Activated CD8-positive, alpha-beta T cell treated with anti-CD3 and anti-CD28 coated beads for 36 hours (primary cell): ENCODE measurements at regions not wholly inside any gene's neighbourhood (a gene's known extent, or its start where the extent isn't known, plus 50 kb on each side); places are given as distances from the start of the nearest gene placed in this dataset.
"Not testable (repeated sequence)": the region's sequence is repeated elsewhere in the genome, so short reads cannot be mapped to it uniquely, and the experiment has no call there.

Experiments used
- ATAC-seq: fragments of 200-7000 bp; cut with Tn5 transposase; one replicate; pipeline ENCODE4 v1.10.0; 2021; ENCODE audit warnings: mild to moderate bottlenecking, moderate library complexity
- CTCF ChIA-PET: fragments of 350-600 bp; sonication (Branson Sonifier 250); formaldehyde crosslinking; loops from one replicate; lab custom pipeline; 2021; ENCODE audit warnings: antibody characterized with exemption; lab: Charles Lee
- POLR2A ChIA-PET: fragments of 350-600 bp; sonication (Branson Sonifier 250); formaldehyde crosslinking; loops from one replicate; lab custom pipeline; 2021; ENCODE audit warnings: antibody characterized with exemption; lab: Charles Lee
- DNase-seq: peaks from one replicate; pipeline ENCODE4 v3.0.0-alpha.2; 2020
- H3K27ac Mint-ChIP-seq: one replicate; pipeline ENCODE4 v1.8.0; 2021; ENCODE audit warnings: mild to moderate bottlenecking, mixed read lengths
- H3K27me3 Mint-ChIP-seq: one replicate; pipeline ENCODE4 v1.8.0; 2021; ENCODE audit warnings: mixed read lengths
- H3K36me3 Mint-ChIP-seq: one replicate; pipeline ENCODE4 v1.8.0; 2021; ENCODE audit warnings: low read depth, mixed read lengths
- H3K4me1 Mint-ChIP-seq: one replicate; pipeline ENCODE4 v1.8.0; 2021; ENCODE audit warnings: low read depth, mixed read lengths
- H3K4me3 Mint-ChIP-seq: one replicate; pipeline ENCODE4 v1.8.0; 2021; ENCODE audit warnings: mild to moderate bottlenecking, moderate library complexity, mixed read lengths
- H3K9me3 Mint-ChIP-seq: one replicate; pipeline ENCODE4 v1.8.0; 2021; ENCODE audit warnings: mixed read lengths
- intact Hi-C: fragments of 100-400 bp; cut with micrococcal nuclease; formaldehyde crosslinking; loops from one replicate; pipeline ENCODE4 v1.10.0; 2022
- TF ChIP-seq, protein P1 (sequence below): fragments of 200-600 bp; IDR thresholded peaks from one replicate; pipeline ENCODE4 v1.8.0; 2022; ENCODE audit warnings: antibody characterized with exemption, mild to moderate bottlenecking

DNA sequence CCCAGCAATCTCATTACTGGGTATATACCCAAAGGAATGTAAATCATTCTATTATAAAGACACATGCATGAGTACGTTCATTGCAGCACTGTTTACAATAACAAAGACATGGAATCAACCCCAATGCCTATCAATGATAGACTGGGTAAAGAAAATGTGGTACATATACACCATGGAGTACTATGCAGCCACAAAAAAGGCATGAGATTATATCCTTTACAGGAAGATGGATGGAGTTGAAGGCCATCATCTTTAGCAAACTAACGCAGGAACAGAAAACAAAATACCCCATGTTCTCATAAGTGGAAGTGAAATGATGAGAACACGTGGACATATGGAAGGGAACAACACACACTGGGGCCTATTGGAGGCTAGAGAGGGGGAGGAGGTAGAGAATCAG lies 115.7 kb downstream of the NUS1 start:
- TF ChIP-seq, protein P1, sequence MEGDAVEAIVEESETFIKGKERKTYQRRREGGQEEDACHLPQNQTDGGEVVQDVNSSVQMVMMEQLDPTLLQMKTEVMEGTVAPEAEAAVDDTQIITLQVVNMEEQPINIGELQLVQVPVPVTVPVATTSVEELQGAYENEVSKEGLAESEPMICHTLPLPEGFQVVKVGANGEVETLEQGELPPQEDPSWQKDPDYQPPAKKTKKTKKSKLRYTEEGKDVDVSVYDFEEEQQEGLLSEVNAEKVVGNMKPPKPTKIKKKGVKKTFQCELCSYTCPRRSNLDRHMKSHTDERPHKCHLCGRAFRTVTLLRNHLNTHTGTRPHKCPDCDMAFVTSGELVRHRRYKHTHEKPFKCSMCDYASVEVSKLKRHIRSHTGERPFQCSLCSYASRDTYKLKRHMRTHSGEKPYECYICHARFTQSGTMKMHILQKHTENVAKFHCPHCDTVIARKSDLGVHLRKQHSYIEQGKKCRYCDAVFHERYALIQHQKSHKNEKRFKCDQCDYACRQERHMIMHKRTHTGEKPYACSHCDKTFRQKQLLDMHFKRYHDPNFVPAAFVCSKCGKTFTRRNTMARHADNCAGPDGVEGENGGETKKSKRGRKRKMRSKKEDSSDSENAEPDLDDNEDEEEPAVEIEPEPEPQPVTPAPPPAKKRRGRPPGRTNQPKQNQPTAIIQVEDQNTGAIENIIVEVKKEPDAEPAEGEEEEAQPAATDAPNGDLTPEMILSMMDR, result no peak
- ATAC-seq (no peak), DNase-seq (no peak)
- intact Hi-C loops, result no loop called here
- CTCF ChIA-PET, result no interaction called here
- no peaks in the 10 kb centered on the region for H3K9me3 Mint-ChIP-seq
- H3K4me1 Mint-ChIP-seq, result no peaks in the 10 kb centered on the region
- H3K27ac Mint-ChIP-seq, result no peak overlapping the region
- H3K4me3 Mint-ChIP-seq, result no peak overlapping the region
- no peaks in the 10 kb centered on the region for H3K27me3 Mint-ChIP-seq
- POLR2A ChIA-PET, result no interaction called here
- H3K36me3 Mint-ChIP-seq, result no peaks in the 10 kb centered on the region

DNA sequence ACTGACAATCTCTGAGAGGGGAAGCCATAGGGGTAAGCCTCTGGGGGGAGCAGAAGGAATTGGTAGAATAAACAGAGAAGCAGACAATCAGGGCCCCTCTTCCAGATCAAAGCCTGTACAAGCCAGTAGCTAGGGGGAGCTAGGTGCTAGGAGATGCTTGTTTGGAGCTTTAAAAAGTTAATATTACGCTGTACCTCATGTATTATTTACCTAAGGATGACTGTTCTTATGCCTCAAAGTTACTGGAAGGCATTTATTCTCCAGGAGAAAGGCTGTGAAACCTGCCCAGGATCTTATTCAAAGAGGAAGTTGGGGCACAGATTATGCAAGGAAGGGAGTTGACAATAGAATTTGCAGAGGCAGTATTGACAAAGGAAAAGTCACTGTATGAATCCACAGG lies 111.8 kb upstream of the SLC35F1 start:
- intact Hi-C loops, result no loop called here
- no peaks in the 10 kb centered on the region for H3K9me3 Mint-ChIP-seq
- H3K4me3 Mint-ChIP-seq, result no peak overlapping the region
- TF ChIP-seq, protein P1, result no peak
- ChIA-PET CTCF (no interaction called here), POLR2A (no interaction called here)
- ATAC-seq (no peak), DNase-seq (no peak)
- H3K27me3 Mint-ChIP-seq, result no peaks in the 10 kb centered on the region
- no peaks in the 10 kb centered on the region for H3K36me3 Mint-ChIP-seq
- H3K4me1 Mint-ChIP-seq, result no peaks in the 10 kb centered on the region
- H3K27ac Mint-ChIP-seq, result no peak overlapping the region

DNA sequence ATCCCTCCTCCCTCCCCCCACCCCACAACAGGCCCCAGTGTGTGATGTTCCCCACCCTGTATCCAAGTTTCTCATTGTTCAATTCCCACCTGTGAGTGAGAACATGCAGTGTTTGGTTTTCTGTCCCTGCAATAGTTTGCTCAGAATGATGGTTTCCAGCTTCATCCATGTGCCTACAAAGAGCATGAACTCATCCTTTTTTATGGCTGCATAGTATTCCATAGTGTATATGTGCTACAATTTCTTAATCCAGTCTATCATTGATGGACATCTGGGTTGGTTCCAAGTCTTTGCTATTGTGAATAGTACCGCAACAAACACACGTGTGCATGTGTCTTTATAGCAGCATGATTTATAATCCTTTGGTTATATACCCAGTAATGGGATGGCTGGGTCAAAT lies 108.2 kb upstream of the SLC35F1 start:
- CTCF ChIA-PET, H3K4me1 Mint-ChIP-seq, POLR2A ChIA-PET, H3K27me3 Mint-ChIP-seq, DNase-seq, intact Hi-C loops, ATAC-seq, H3K4me3 Mint-ChIP-seq, H3K27ac Mint-ChIP-seq, H3K36me3 Mint-ChIP-seq, H3K9me3 Mint-ChIP-seq: not testable (repeated sequence)

DNA sequence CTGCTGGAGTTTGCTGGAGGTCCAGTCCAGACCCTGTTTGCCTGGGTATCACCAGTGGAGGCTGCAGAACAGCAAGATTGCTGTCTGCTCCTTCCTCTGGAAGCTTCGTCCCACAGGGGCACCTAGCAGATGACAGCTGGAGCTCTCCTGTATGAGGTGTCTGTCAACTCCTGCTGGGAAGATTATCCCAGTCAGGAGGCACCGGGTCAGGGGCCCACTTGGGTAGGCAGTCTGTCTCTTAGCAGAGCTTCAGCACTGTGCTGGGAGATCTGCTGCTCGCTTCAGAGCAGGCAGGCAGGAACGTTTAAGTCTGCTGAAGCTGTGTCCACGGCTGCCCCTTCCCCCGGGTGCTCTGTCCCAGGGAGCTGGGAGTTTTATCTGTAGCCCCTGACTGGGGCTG lies 96.8 kb upstream of the SLC35F1 start:
- DNase-seq (no peak), ATAC-seq (no peak)
- Mint-ChIP-seq H3K4me3 (no peak overlapping the region), H3K9me3 (peaks cover 4% of the 10 kb centered on the region), H3K4me1 (no peaks in the 10 kb centered on the region), H3K36me3 (no peaks in the 10 kb centered on the region), H3K27ac (no peak overlapping the region), H3K27me3 (peaks cover 4% of the 10 kb centered on the region)
- CTCF ChIA-PET, result no interaction called here
- TF ChIP-seq, protein P1, result no peak
- intact Hi-C loops, result no loop called here
- POLR2A ChIA-PET, result interaction anchor here (0.7 kb wide), 1 partner anchor 17 kb away, joined by 3 read pairs; no protein-coding TSS in a partner anchor

DNA sequence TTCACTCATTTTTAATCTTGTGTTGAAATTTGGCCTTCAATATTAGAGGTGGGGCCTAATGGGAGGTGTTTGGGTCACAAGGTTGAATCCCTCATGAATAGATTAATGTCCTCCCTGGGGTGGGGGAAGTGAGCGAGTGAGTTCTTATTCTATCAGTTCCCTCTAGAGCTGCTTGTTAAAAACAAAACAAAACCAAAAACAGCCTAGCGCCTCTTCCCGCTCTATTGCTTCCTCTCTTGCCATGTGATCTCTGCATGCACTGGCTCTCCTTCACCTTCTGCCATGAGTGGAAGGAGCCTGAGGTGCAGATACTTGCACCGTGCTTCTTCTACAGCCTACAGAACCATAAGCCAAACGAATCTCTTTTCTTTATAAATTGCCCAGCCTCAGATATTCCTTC lies 89.6 kb upstream of the SLC35F1 start:
- no peaks in the 10 kb centered on the region for H3K4me1 Mint-ChIP-seq
- intact Hi-C loops, result no loop called here
- no peak overlapping the region for H3K4me3 Mint-ChIP-seq
- peaks cover 5% of the 10 kb centered on the region for H3K9me3 Mint-ChIP-seq
- peaks cover 3% of the 10 kb centered on the region for H3K27me3 Mint-ChIP-seq
- DNase-seq, result no peak
- CTCF ChIA-PET, result no interaction called here
- H3K27ac Mint-ChIP-seq, result no peak overlapping the region
- POLR2A ChIA-PET, result no interaction called here
- no peaks in the 10 kb centered on the region for H3K36me3 Mint-ChIP-seq
- ATAC-seq, result no peak
- TF ChIP-seq, protein P1, result no peak

DNA sequence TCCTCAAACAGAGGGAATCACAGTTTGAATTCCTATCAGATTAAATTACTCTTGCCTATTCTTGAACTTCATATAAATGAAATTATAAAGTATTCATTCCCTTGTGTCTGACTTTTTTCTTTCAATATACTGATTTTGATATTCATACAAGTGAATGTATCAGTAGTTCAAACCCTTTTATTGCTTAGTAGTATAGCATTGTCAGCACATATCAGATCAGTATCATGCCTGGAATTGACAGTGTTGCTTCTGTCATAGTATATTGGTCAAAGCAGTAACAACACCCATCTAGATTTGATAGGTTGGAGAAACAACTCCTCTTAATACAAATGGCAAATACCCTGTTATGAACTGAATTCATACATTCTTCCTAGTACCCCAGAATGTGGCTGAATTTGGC lies 89.1 kb upstream of the SLC35F1 start:
- H3K27ac Mint-ChIP-seq, result no peak overlapping the region
- H3K27me3 Mint-ChIP-seq, result peaks cover 3% of the 10 kb centered on the region
- no peaks in the 10 kb centered on the region for H3K4me1 Mint-ChIP-seq
- CTCF ChIA-PET, result no interaction called here
- no peak for ATAC-seq
- TF ChIP-seq, protein P1, result no peak
- no peak overlapping the region for H3K4me3 Mint-ChIP-seq
- intact Hi-C loops, result no loop called here
- H3K9me3 Mint-ChIP-seq, result peaks cover 5% of the 10 kb centered on the region
- H3K36me3 Mint-ChIP-seq, result no peaks in the 10 kb centered on the region
- POLR2A ChIA-PET, result no interaction called here
- no peak for DNase-seq
